Prostate gland (tissue), 2 donors: ENCODE measurements at regions not wholly inside any gene's neighbourhood (a gene's known extent, or its start where the extent isn't known, plus 50 kb on each side); places are given as distances from the start of the nearest gene placed in this dataset.

Experiments
- DNase-seq: peaks from one replicate; pipeline ENCODE4 v3.0.0-alpha.2; 2019; ENCODE audit warnings: low spot score
- H3K27ac ChIP-seq, 2 donors: fragments of 200-600 bp; sonication (generic); 2 replicates each; pipeline ENCODE4 v1.5.1; 2017 to 2019
- H3K27me3 ChIP-seq: fragments of 200-600 bp; sonication (generic); replicated peaks from 2 replicates; pipeline ENCODE4 v1.5.1; 2019; ENCODE audit not compliant: insufficient read depth
- H3K36me3 ChIP-seq, 2 donors: fragments of 200-600 bp; sonication (generic); 1 replicate in 1 of 2; 2 replicates in 1 of 2; pipeline versions ENCODE4 v1.5.1 to v1.8.1; 2017 to 2019
- H3K4me1 ChIP-seq: fragments of 200-600 bp; sonication (generic); replicated peaks from 2 replicates; pipeline ENCODE4 v1.5.1; 2019
- H3K4me3 ChIP-seq, 2 donors: fragments of 200-600 bp; sonication (generic); 2 replicates each; pipeline ENCODE4 v1.5.1; 2017 to 2019
- H3K9me3 ChIP-seq: fragments of 200-600 bp; sonication (generic); 2 replicates; pipeline ENCODE4 v1.5.1; 2017
- POLR2A ChIP-seq: fragments of 450-650 bp; IDR thresholded peaks from one replicate; pipeline ENCODE4 v1.6.1; 2016; ENCODE audit warnings: antibody characterized with exemption, mild to moderate bottlenecking
- POLR2AphosphoS5 ChIP-seq: sonication (generic); formaldehyde crosslinking; IDR thresholded peaks from one replicate; pipeline ENCODE4 v1.6.1; 2017; ENCODE audit warnings: antibody characterized with exemption
- WGBS: methylation state at CpG from one replicate; pipeline ENCODE4 v1.1.5; 2018; 5-methylcytosine and 5-hydroxymethylcytosine counted together
- intact Hi-C: fragments of 100-400 bp; cut with DNase I; formaldehyde crosslinking; loops from one replicate; pipeline ENCODE4 v1.14.2; 2022
- TF ChIP-seq, protein P1 (sequence below), 4 experiments: fragments of 200-600 bp in 2 of 4; fragments of 450-650 bp in 2 of 4; sonication (generic) in 2 of 4; IDR thresholded peaks; 1 replicate in 3 of 4; 2 replicates in 1 of 4; pipeline ENCODE4 v1.5.1; 2016 to 2019; ENCODE audit warnings: antibody characterized with exemption in 4 of 4, mild to moderate bottlenecking in 2 of 4, moderate library complexity in 2 of 4

GRCh38 chr7:98458090-98458875 lies 57.4 kb upstream of the BAIAP2L1 start:
- no peak overlapping the region for H3K4me3 ChIP-seq
- 85% methylated on average over 16 of the region's 16 CpGs for WGBS
- H3K4me1 ChIP-seq: no peaks in the 10 kb centered on the region
- H3K36me3 ChIP-seq: no peaks in the 10 kb centered on the region
- no peak for DNase-seq
- H3K9me3 ChIP-seq: no peaks in the 10 kb centered on the region
- H3K27me3 ChIP-seq: no peaks in the 10 kb centered on the region
- TF ChIP-seq, protein P1, sequence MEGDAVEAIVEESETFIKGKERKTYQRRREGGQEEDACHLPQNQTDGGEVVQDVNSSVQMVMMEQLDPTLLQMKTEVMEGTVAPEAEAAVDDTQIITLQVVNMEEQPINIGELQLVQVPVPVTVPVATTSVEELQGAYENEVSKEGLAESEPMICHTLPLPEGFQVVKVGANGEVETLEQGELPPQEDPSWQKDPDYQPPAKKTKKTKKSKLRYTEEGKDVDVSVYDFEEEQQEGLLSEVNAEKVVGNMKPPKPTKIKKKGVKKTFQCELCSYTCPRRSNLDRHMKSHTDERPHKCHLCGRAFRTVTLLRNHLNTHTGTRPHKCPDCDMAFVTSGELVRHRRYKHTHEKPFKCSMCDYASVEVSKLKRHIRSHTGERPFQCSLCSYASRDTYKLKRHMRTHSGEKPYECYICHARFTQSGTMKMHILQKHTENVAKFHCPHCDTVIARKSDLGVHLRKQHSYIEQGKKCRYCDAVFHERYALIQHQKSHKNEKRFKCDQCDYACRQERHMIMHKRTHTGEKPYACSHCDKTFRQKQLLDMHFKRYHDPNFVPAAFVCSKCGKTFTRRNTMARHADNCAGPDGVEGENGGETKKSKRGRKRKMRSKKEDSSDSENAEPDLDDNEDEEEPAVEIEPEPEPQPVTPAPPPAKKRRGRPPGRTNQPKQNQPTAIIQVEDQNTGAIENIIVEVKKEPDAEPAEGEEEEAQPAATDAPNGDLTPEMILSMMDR (IDR thresholded peaks at IDR 0.05): no peak
- TF ChIP-seq POLR2AphosphoS5 (no peak), POLR2A (no peak)
- H3K27ac ChIP-seq: no peak overlapping the region
- intact Hi-C loops: no loop called here

DNA sequence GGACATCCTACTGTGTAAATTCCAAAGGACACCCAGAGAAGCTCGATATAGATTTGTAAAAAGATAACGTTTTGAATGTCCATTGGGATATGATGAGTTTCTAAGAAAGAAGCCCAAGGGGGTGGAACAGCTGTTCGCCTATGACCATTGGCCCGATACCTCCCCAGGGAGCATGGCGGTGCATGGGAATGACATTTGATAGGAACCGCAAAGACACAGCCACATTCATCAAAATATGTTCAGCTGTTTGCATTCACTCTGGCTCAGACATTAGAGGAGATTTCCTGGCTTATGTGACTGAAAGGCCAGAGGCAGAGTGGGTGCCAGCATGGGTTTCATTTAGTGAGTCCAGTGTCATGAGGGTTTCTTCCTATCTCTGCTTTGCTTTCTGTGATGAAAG lies 56.0 kb upstream of the BAIAP2L1 start:
- Histone ChIP-seq H3K4me3 (no peak overlapping the region), H3K9me3 (no peaks in the 10 kb centered on the region), H3K36me3 (no peaks in the 10 kb centered on the region), H3K4me1 (no peaks in the 10 kb centered on the region), H3K27me3 (no peaks in the 10 kb centered on the region), H3K27ac (no peak overlapping the region)
- no peak for DNase-seq
- 79% methylated on average over 6 of the region's 6 CpGs for WGBS
- TF ChIP-seq, protein P1 (IDR thresholded peaks at IDR 0.05): no peak
- no peak for TF ChIP-seq POLR2AphosphoS5
- no peak for TF ChIP-seq POLR2A
- intact Hi-C loops: no loop called here

- no peak overlapping the region for H3K27ac ChIP-seq
- H3K36me3 ChIP-seq: no peaks in the 10 kb centered on the region
- no peak overlapping the region for H3K4me3 ChIP-seq
- no peak for DNase-seq
- TF ChIP-seq POLR2AphosphoS5 (no peak), POLR2A (no peak)
- TF ChIP-seq, protein P1 (IDR thresholded peaks at IDR 0.05): no peak
- no peaks in the 10 kb centered on the region for H3K9me3 ChIP-seq
- no peaks in the 10 kb centered on the region for H3K4me1 ChIP-seq
- WGBS: 91% methylated on average over 9 of the region's 9 CpGs
- intact Hi-C loops: no loop called here
- H3K27me3 ChIP-seq: no peaks in the 10 kb centered on the region
Measured at GRCh38 chr7:98452791-98453190, 51.9 kb upstream of the BAIAP2L1 start.
